CD14-positive monocyte (primary cell): ENCODE measurements at regions not wholly inside any gene's neighbourhood (a gene's known extent, or its start where the extent isn't known, plus 50 kb on each side); places are given as distances from the start of the nearest gene placed in this dataset.

Source experiments
- DNase-seq, 3 donors: peaks; one replicate each; pipeline ENCODE4 v3.0.0-alpha.2; 2011 to 2022
- H2AFZ ChIP-seq: 2 replicates; pipeline ENCODE4 v1.6.0; 2012; ENCODE audit warnings: mild to moderate bottlenecking, low read depth, low read length, inconsistent platforms; ENCODE audit not compliant: insufficient read depth, poor library complexity, severe bottlenecking
- H3K27ac ChIP-seq, 2 donors: 1 replicate in 1 of 2; 2 replicates in 1 of 2; pipeline ENCODE4 v1.5.1; 2012 to 2013; ENCODE audit warnings: low read length in 2 of 2, control low read depth in 1 of 2, inconsistent platforms in 1 of 2, low read depth in 1 of 2, mild to moderate bottlenecking in 1 of 2
- H3K27me3 ChIP-seq, 2 donors: one replicate each; pipeline versions ENCODE4 v1.6.0 to v1.6.1; 2011 to 2013; ENCODE audit warnings: low read length in 2 of 2; ENCODE audit not compliant: control insufficient read depth in 2 of 2, insufficient read depth in 2 of 2
- H3K36me3 ChIP-seq, 2 donors: replicated peaks in 1 of 2; 1 replicate in 1 of 2; 2 replicates in 1 of 2; pipeline versions ENCODE4 v1.5.1 to v1.6.1; 2012 to 2013; ENCODE audit warnings: low read length in 2 of 2, control low read depth in 1 of 2, inconsistent platforms in 1 of 2, mild to moderate bottlenecking in 1 of 2; ENCODE audit not compliant: insufficient read depth in 2 of 2, control insufficient read depth in 1 of 2
- H3K4me1 ChIP-seq, 2 donors: 1 replicate in 1 of 2; 2 replicates in 1 of 2; pipeline versions ENCODE4 v1.5.1 to v1.6.1; 2012 to 2013; ENCODE audit warnings: low read length in 2 of 2, control low read depth in 1 of 2, inconsistent platforms in 1 of 2, mild to moderate bottlenecking in 1 of 2, moderate library complexity in 1 of 2; ENCODE audit not compliant: insufficient read depth in 2 of 2, control insufficient read depth in 1 of 2
- H3K4me2 ChIP-seq: replicated peaks from 2 replicates; pipeline ENCODE3; 2012; ENCODE audit warnings: low read length, moderate library complexity, mild to moderate bottlenecking; ENCODE audit not compliant: poor library complexity, severe bottlenecking; ENCODE audit errors: extremely low read depth
- H3K4me3 ChIP-seq, 3 experiments: fragments of 200-600 bp in 1 of 3; sonication (generic) in 1 of 3; replicated peaks in 1 of 3; 1 replicate in 2 of 3; 2 replicates in 1 of 3; pipeline ENCODE4 v1.5.1; 2011 to 2013; ENCODE audit warnings: low read length in 3 of 3, mild to moderate bottlenecking in 3 of 3, control low read depth in 2 of 3, low read depth in 2 of 3, inconsistent platforms in 1 of 3, moderate library complexity in 1 of 3
- H3K79me2 ChIP-seq: 2 replicates; pipeline ENCODE4 v1.6.0; 2012; ENCODE audit warnings: mild to moderate bottlenecking, control low read depth, inconsistent platforms, low read length, moderate library complexity; ENCODE audit not compliant: insufficient read depth
- H3K9ac ChIP-seq: 2 replicates; pipeline ENCODE4 v1.6.0; 2017; ENCODE audit warnings: low read length, mild to moderate bottlenecking; ENCODE audit not compliant: insufficient read depth, poor library complexity, severe bottlenecking
- H3K9me3 ChIP-seq, 2 donors: replicated peaks in 1 of 2; 1 replicate in 1 of 2; 2 replicates in 1 of 2; pipeline versions ENCODE4 v1.5.1 to v1.6.1; 2012 to 2013; ENCODE audit warnings: low read length in 2 of 2, control low read depth in 1 of 2; ENCODE audit not compliant: control insufficient read depth in 1 of 2, insufficient read depth in 1 of 2
- H4K20me1 ChIP-seq: 2 replicates; pipeline ENCODE4 v1.6.0; 2012; ENCODE audit warnings: mild to moderate bottlenecking, low read length, control low read depth, moderate library complexity; ENCODE audit not compliant: insufficient read depth
- H3K27ac Mint-ChIP-seq, 7 donors: one replicate each; pipeline ENCODE4 v1.8.0; 2020; ENCODE audit warnings: mild to moderate bottlenecking in 7 of 7, mixed read lengths in 7 of 7, moderate library complexity in 6 of 7, inconsistent platforms in 2 of 7
- H3K27me3 Mint-ChIP-seq, 3 donors: one replicate each; pipeline ENCODE4 v1.8.0; 2021 to 2022; ENCODE audit warnings: low read depth in 3 of 3, mild to moderate bottlenecking in 3 of 3, mixed read lengths in 3 of 3, moderate library complexity in 3 of 3, inconsistent platforms in 1 of 3
- H3K36me3 Mint-ChIP-seq, 2 donors: one replicate each; pipeline ENCODE4 v1.8.0; 2020; ENCODE audit warnings: mixed read lengths in 2 of 2, inconsistent platforms in 1 of 2, mild to moderate bottlenecking in 1 of 2
- H3K4me1 Mint-ChIP-seq: one replicate; pipeline ENCODE4 v1.8.0; 2020; ENCODE audit warnings: mild to moderate bottlenecking, mixed read lengths
- H3K4me3 Mint-ChIP-seq, 2 donors: one replicate each; pipeline ENCODE4 v1.8.0; 2020; ENCODE audit warnings: mild to moderate bottlenecking in 2 of 2, mixed read lengths in 2 of 2, moderate library complexity in 1 of 2
- H3K9me3 Mint-ChIP-seq, 7 donors: one replicate each; pipeline ENCODE4 v1.8.0; 2020 to 2022; ENCODE audit warnings: mixed read lengths in 7 of 7, mild to moderate bottlenecking in 6 of 7, moderate library complexity in 6 of 7, inconsistent platforms in 2 of 7
- CTCF ChIP-seq: fragments of 200-600 bp; IDR thresholded peaks from one replicate; pipeline ENCODE4 v1.8.0; 2022; ENCODE audit warnings: antibody characterized with exemption, mild to moderate bottlenecking
- WGBS: methylation state at CpG from one replicate; pipeline ENCODE4 v1.1.5; 2013; ENCODE audit warnings: missing lambda C conversion rate; ENCODE audit not compliant: insufficient coverage; 5-methylcytosine and 5-hydroxymethylcytosine counted together
- intact Hi-C, 2 donors: fragments of 100-400 bp; cut with micrococcal nuclease; formaldehyde crosslinking; loops; one replicate each; pipeline versions ENCODE4 v1.15.0 to v1.15.1; 2023

- Mint-ChIP-seq H3K27ac (peak overlapping the region in 1 of 7 donors; percentile 67), H3K27me3 (peaks cover 0 to 3% (median 0%) of the 10 kb centered on the region in 3 donors), H3K4me3 (no peak overlapping the region), H3K9me3 (peaks cover 0 to 8% (median 2%) of the 10 kb centered on the region in 7 donors), H3K36me3 (no peaks in the 10 kb centered on the region), H3K4me1 (no peaks in the 10 kb centered on the region)
- Histone ChIP-seq H3K4me1 (no peaks in the 10 kb centered on the region), H3K27ac (no peak overlapping the region), H2AFZ (no peak overlapping the region), H3K27me3 (no peaks in the 10 kb centered on the region), H3K4me2 (no peak overlapping the region), H3K9me3 (no peaks in the 10 kb centered on the region), H3K4me3 (no peak overlapping the region), H3K36me3 (no peaks in the 10 kb centered on the region), H3K9ac (no peak overlapping the region), H3K79me2 (no peaks in the 10 kb centered on the region), H4K20me1 (no peaks in the 10 kb centered on the region)
- WGBS: 100% methylated on average over 1 of the region's 4 CpGs
- no peak for TF ChIP-seq CTCF
- DNase-seq: no peak
- intact Hi-C loops: no loop called here
These were observed 215.8 kb upstream of the CCNG1 start for GRCh38 chr5:163221581-163221980.

- no peaks in the 10 kb centered on the region for H3K79me2 ChIP-seq
- H4K20me1 ChIP-seq: no peaks in the 10 kb centered on the region
These were observed 214.4 kb upstream of the CCNG1 start for GRCh38 chr5:163222982-163223381.

More at GRCh38 chr5:163222982-163223381, 214.4 kb upstream of the CCNG1 start:
- H3K4me3 ChIP-seq: no peak overlapping the region
- no CpG with 5 or more reads among the region's 1 CpG for WGBS
- no peak overlapping the region for H3K9ac ChIP-seq
- intact Hi-C loops: no loop called here
- H3K27ac ChIP-seq: no peak overlapping the region
- no peaks in the 10 kb centered on the region for H3K27me3 ChIP-seq
- H3K9me3 Mint-ChIP-seq: peaks cover 0 to 8% (median 2%) of the 10 kb centered on the region in 7 donors
- no peaks in the 10 kb centered on the region for H3K4me1 ChIP-seq
- no peaks in the 10 kb centered on the region for H3K9me3 ChIP-seq
- no peaks in the 10 kb centered on the region for H3K36me3 ChIP-seq
- no peak overlapping the region for H3K4me3 Mint-ChIP-seq
- H3K4me1 Mint-ChIP-seq: no peaks in the 10 kb centered on the region
- peaks cover 0 to 3% (median 0%) of the 10 kb centered on the region in 3 donors for H3K27me3 Mint-ChIP-seq
- no peak for DNase-seq
- H2AFZ ChIP-seq: no peak overlapping the region
- no peak overlapping the region for H3K4me2 ChIP-seq
- no peaks in the 10 kb centered on the region for H3K36me3 Mint-ChIP-seq
- H3K27ac Mint-ChIP-seq: no peak overlapping the region
- TF ChIP-seq CTCF: no peak
